DND-41 (cell line): ENCODE measurements at regions not wholly inside any gene's neighbourhood (a gene's known extent, or its start where the extent isn't known, plus 50 kb on each side); places are given as distances from the start of the nearest gene placed in this dataset.

Source experiments
- ATAC-seq: fragments of 200-7000 bp; cut with Tn5 transposase; 3 replicates; pipeline ENCODE4 v1.9.1; 2021; ENCODE audit warnings: low read depth; ENCODE audit not compliant: insufficient read depth
- DNase-seq: peaks from one replicate; pipeline ENCODE4 v3.0.0-alpha.2; 2020
- H2AFZ ChIP-seq: 2 replicates; pipeline ENCODE4 v1.6.0; 2012; ENCODE audit warnings: low read depth, low read length
- H3K27ac ChIP-seq: 2 replicates; pipeline ENCODE4 v1.5.1; 2012; ENCODE audit warnings: low read length, inconsistent platforms
- H3K27me3 ChIP-seq: fragments of 200-600 bp; sonication (generic); 2 replicates; pipeline ENCODE4 v1.6.0; 2012; ENCODE audit warnings: low read length, mild to moderate bottlenecking, inconsistent platforms; ENCODE audit not compliant: insufficient read depth, poor library complexity
- H3K36me3 ChIP-seq: 2 replicates; pipeline ENCODE4 v1.5.1; 2012; ENCODE audit warnings: low read length, inconsistent platforms; ENCODE audit not compliant: insufficient read depth
- H3K4me1 ChIP-seq: 2 replicates; pipeline ENCODE4 v1.5.1; 2012; ENCODE audit warnings: mild to moderate bottlenecking, low read length; ENCODE audit not compliant: insufficient read depth
- H3K4me2 ChIP-seq: 2 replicates; pipeline ENCODE4 v1.6.0; 2012; ENCODE audit warnings: mild to moderate bottlenecking, moderate library complexity, low read length, inconsistent platforms; ENCODE audit not compliant: insufficient read depth
- H3K4me3 ChIP-seq, 2 experiments: fragments of 200-600 bp in 1 of 2; shearing (Covaris generic) in 1 of 2; 2 replicates each; pipeline ENCODE4 v1.5.1; 2012 to 2016; ENCODE audit warnings: inconsistent platforms in 2 of 2, low read length in 2 of 2, mild to moderate bottlenecking in 2 of 2, low read depth in 1 of 2, moderate library complexity in 1 of 2
- H3K79me2 ChIP-seq: 2 replicates; pipeline ENCODE4 v1.6.0; 2012; ENCODE audit warnings: low read length, inconsistent platforms; ENCODE audit not compliant: insufficient read depth
- H3K9ac ChIP-seq: 2 replicates; pipeline ENCODE4 v1.6.0; 2012; ENCODE audit warnings: low read depth, mild to moderate bottlenecking, inconsistent platforms, low read length, moderate library complexity
- H3K9me3 ChIP-seq: 2 replicates; pipeline ENCODE4 v1.5.1; 2012; ENCODE audit warnings: low read length, moderate library complexity, mild to moderate bottlenecking, inconsistent platforms; ENCODE audit not compliant: insufficient read depth, severe bottlenecking
- H4K20me1 ChIP-seq: 2 replicates; pipeline ENCODE4 v1.6.0; 2012; ENCODE audit warnings: low read length; ENCODE audit not compliant: insufficient read depth
- CTCF ChIP-seq: IDR thresholded peaks from 2 replicates; pipeline ENCODE4 v1.5.1; 2012; ENCODE audit warnings: borderline replicate concordance, low read length, moderate library complexity, mild to moderate bottlenecking; ENCODE audit not compliant: poor library complexity, severe bottlenecking; ENCODE audit errors: extremely low read depth
- EZH2 ChIP-seq: IDR thresholded peaks from 3 replicates; pipeline ENCODE4 v1.6.1; 2012; ENCODE audit warnings: borderline replicate concordance, low read depth, mild to moderate bottlenecking, moderate library complexity, low read length, inconsistent platforms; ENCODE audit not compliant: severe bottlenecking

- H2AFZ ChIP-seq = no peak overlapping the region
- DNase-seq (no peak), ATAC-seq (no peak)
- TF ChIP-seq CTCF (no peak), EZH2 (no peak)
- no peak overlapping the region for H3K4me2 ChIP-seq
- no peak overlapping the region for H3K4me3 ChIP-seq
- H3K27me3 ChIP-seq = no peaks in the 10 kb centered on the region
- H3K4me1 ChIP-seq = no peaks in the 10 kb centered on the region
- no peaks in the 10 kb centered on the region for H3K9me3 ChIP-seq
- no peaks in the 10 kb centered on the region for H4K20me1 ChIP-seq
- H3K79me2 ChIP-seq = no peaks in the 10 kb centered on the region
- no peak overlapping the region for H3K9ac ChIP-seq
- H3K36me3 ChIP-seq = no peaks in the 10 kb centered on the region
- H3K27ac ChIP-seq = no peak overlapping the region
These were observed 185.6 kb downstream of the FOXG1 start for GRCh38 chr14:28952161-28952560.

GRCh38 chr14:28952666-28953065 is 186.1 kb downstream of the FOXG1 start:
- ATAC-seq = no peak
- Histone ChIP-seq H3K4me3 (no peak overlapping the region), H3K9me3 (no peaks in the 10 kb centered on the region), H3K27ac (no peak overlapping the region), H3K79me2 (no peaks in the 10 kb centered on the region), H3K27me3 (no peaks in the 10 kb centered on the region), H3K9ac (no peak overlapping the region), H3K4me1 (no peaks in the 10 kb centered on the region), H4K20me1 (no peaks in the 10 kb centered on the region), H3K36me3 (no peaks in the 10 kb centered on the region), H3K4me2 (no peak overlapping the region), H2AFZ (no peak overlapping the region)
- DNase-seq = no peak
- no peak for TF ChIP-seq CTCF
- no peak for TF ChIP-seq EZH2

GRCh38 chr14:28953973-28954372 is 187.4 kb downstream of the FOXG1 start:
- DNase-seq (no peak), ATAC-seq (no peak)
- H2AFZ ChIP-seq = no peak overlapping the region
- no peaks in the 10 kb centered on the region for H3K36me3 ChIP-seq
- H3K79me2 ChIP-seq = no peaks in the 10 kb centered on the region
- no peaks in the 10 kb centered on the region for H3K9me3 ChIP-seq
- no peaks in the 10 kb centered on the region for H3K27me3 ChIP-seq
- H3K4me3 ChIP-seq = no peak overlapping the region
- no peak overlapping the region for H3K27ac ChIP-seq
- TF ChIP-seq CTCF (no peak), EZH2 (no peak)
- H3K4me1 ChIP-seq = no peaks in the 10 kb centered on the region
- H3K4me2 ChIP-seq = no peak overlapping the region
- no peaks in the 10 kb centered on the region for H4K20me1 ChIP-seq
- no peak overlapping the region for H3K9ac ChIP-seq

GRCh38 chr14:28966416-28967233 is 200.0 kb downstream of the FOXG1 start:
- TF ChIP-seq CTCF = no peak
- no peak for TF ChIP-seq EZH2
- Histone ChIP-seq H3K4me3 (no peak overlapping the region), H2AFZ (no peak overlapping the region), H3K9ac (no peak overlapping the region), H3K79me2 (no peaks in the 10 kb centered on the region), H3K27ac (no peak overlapping the region), H3K4me1 (no peaks in the 10 kb centered on the region), H3K27me3 (no peaks in the 10 kb centered on the region), H4K20me1 (no peaks in the 10 kb centered on the region), H3K36me3 (no peaks in the 10 kb centered on the region), H3K4me2 (no peak overlapping the region), H3K9me3 (no peaks in the 10 kb centered on the region)
- ATAC-seq (no peak), DNase-seq (no peak)
